Nucleus accumbens (tissue), 56 donors: ENCODE measurements at regions not wholly inside any gene's neighbourhood (a gene's known extent, or its start where the extent isn't known, plus 50 kb on each side); places are given as distances from the start of the nearest gene placed in this dataset.

Experiments
- DNase-seq, 56 donors: peaks; one replicate each; lab custom pipeline; 2025; lab: John Stamatoyannopoulos, UW

- no peak for DNase-seq
These were observed 136.6 kb downstream of the PIK3R1 start for GRCh38 chr5:68352166-68352565.

GRCh38 chr5:68353605-68354004 is 138.0 kb downstream of the PIK3R1 start:
- DNase-seq, result peak in 3 of 56 donors; percentile 2 to 6 (median 3)

GRCh38 chr5:68354315-68354714 is 138.8 kb downstream of the PIK3R1 start:
- no peak for DNase-seq

GRCh38 chr5:68356216-68356615 is 140.7 kb downstream of the PIK3R1 start:
- DNase-seq, result no peak

DNA sequence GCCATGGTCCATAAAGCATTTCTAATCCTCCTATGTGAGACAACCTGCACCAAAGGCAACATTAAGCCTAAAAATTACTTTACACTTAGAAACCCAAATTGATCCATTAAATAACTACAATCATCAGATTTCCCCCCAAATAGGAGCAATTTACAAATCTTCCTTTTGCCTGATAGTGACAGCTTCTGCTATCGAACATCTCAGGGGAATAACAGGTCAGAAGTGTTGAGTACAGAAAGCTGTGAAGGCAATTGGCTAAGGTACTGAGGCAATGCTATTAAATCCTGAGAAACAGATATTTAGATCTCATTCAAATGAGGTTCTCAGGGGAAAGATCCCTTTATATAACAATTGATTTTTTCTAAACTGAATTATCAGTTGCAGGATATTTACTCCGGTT is 141.1 kb downstream of the PIK3R1 start:
- DNase-seq, result no peak

- DNase-seq, result no peak
These were observed 144.1 kb downstream of the PIK3R1 start for GRCh38 chr5:68359699-68360098.

- no peak for DNase-seq
These were observed 146.8 kb downstream of the PIK3R1 start for GRCh38 chr5:68362331-68362730.

DNA sequence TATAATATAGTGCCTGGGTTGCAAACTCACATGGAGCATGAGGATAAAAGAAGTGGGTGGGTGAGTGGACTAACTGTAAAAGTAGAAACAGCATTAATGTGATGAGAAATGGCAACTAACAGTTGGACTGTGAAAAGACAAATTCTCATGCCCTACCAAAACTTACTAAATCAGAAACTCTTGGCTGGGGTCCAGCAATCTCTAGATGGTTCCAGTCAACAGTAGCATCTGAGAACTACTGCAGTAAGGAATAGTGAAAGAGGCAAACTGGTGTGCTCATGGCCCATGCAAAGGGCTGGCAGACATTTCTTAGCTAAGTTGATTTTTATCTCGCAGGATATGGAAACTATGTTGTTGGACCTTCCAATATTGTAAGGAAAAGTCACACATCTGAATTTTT is 150.3 kb downstream of the PIK3R1 start:
- no peak for DNase-seq

- DNase-seq, result no peak
These were observed 151.7 kb downstream of the PIK3R1 start for GRCh38 chr5:68367287-68367686.

GRCh38 chr5:68367717-68368116 is 152.2 kb downstream of the PIK3R1 start:
- DNase-seq, result no peak

DNA sequence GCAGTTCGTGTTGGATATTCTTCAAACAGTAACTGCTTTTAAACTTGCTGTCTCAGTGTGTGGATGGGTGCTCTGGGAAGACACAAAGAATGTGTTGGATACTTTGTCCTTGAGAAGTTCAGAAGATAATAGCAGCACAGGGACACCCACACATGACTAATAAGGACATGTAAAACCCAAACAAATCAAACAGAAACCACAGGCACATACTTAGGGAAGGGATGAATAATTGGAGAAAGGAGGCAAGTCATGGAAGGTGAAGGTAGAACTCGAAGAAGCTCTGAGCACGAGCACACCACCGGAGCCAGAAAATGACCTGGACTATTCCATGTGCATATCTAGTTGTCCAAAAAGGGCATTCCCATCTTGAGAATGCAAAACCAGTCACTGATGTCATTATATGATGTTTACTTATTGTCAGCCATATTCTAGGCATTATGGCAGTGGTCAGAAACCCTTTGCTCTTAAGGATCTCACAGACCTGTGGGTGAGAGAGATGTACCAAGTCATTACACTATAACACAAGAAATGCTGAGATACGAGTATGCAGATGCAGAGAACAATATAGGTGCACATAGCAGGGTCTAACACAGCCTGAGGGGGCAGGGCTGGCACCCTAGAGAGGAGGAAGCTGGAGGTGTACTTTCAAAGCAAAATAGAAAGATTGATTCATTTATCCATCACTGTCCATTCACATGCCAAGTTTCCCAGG is 152.9 kb downstream of the PIK3R1 start:
- no peak for DNase-seq

DNA sequence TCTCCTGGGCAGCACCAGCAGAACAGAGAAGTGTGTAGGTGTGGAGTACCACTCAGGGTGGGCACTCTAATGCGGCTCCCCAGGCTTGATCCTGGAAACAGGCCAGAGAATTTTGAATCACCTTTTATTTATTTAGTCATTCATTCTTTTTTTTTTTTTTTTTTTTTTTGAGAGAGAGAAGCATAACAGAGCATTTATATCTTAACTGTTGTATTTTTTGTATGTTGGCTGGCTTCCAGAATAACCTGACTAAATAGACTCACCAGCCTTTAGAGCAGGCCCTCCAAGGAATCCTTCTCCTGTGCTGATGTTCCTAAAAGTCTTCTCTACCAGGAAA is 153.4 kb downstream of the PIK3R1 start:
- DNase-seq, result no peak

GRCh38 chr5:68369457-68370125 is 154.0 kb downstream of the PIK3R1 start:
- DNase-seq, result no peak

DNA sequence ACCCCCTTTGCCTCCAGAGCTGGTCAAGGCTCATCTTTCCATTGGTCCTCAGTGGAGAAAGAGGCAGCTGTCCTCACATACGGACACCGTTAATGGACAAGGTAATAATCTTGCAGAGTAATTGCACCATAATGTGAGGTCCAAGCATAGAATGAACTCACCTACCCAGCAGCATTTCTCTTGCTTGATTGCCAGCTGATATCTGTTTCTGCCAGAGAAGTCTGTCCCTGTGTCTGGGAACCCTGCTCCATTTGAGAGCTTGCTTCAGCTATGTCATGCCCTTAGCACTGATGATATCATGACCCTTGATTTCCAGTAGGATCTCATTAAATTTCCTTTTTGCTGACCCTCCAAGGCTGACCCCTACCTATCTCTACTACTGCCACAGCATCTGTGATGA is 154.6 kb downstream of the PIK3R1 start:
- DNase-seq, result no peak

DNA sequence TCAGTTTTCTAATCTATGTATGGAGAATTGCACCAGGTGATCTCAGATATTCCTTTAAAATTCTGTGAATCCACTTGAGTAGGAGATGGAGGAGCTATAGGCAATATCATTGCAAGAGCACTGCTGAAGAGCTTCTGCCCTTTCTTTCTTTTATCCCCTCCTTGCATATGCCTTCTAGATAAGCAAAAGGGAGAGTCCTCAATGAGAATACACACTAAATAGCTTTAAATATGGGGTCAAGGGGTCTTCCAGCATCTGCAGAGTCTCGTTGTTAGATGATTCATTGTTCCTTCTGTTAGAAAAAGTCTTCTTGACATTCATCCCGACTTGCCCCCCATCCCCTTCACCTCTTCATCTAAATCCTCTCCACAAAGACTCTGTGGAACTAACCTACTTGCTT is 156.1 kb downstream of the PIK3R1 start:
- no peak for DNase-seq

GRCh38 chr5:68372161-68372560 is 156.6 kb downstream of the PIK3R1 start:
- no peak for DNase-seq

- DNase-seq, result no peak
These were observed 157.5 kb downstream of the PIK3R1 start for GRCh38 chr5:68373050-68373449.

- DNase-seq, result no peak
These were observed 159.4 kb downstream of the PIK3R1 start for GRCh38 chr5:68374796-68375518.

GRCh38 chr5:68375540-68375939 is 160.0 kb downstream of the PIK3R1 start:
- DNase-seq, result no peak

- DNase-seq, result no peak
These were observed 161.4 kb downstream of the PIK3R1 start for GRCh38 chr5:68376935-68377334.

DNA sequence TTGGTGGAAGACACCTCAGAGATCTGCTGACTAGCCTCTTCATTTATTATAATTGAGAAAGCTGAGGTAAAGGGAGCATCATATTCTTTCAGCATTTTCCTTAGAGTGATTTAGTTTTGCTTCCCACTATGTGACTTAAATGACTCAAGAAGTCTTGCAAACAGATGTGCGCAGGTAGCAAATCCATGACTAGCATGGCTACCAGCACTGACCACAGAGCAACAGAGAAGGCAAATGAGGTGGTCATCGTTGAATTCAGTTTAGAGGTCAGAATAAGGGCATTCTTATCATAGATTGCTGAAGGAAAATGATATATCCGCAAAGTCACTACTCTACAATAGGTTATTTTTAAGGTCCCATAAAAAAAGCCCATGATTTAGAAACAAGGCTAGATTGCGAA is 162.2 kb downstream of the PIK3R1 start:
- no peak for DNase-seq
